Type B pancreatic cell (in vitro differentiated cells): ENCODE measurements at regions not wholly inside any gene's neighbourhood (a gene's known extent, or its start where the extent isn't known, plus 50 kb on each side); places are given as distances from the start of the nearest gene placed in this dataset.

Experiments used
- DNase-seq: peaks from one replicate; pipeline ENCODE4 v3.0.0; 2021; ENCODE audit warnings: mixed read lengths; ENCODE audit not compliant: unreplicated experiment; ENCODE audit errors: extremely low spot score
- H3K27ac Mint-ChIP-seq: 2 replicates; pipeline ENCODE4 v1.8.0; 2021; ENCODE audit warnings: mild to moderate bottlenecking, mixed read lengths
- H3K27me3 Mint-ChIP-seq: 2 replicates; pipeline ENCODE4 v1.8.0; 2021; ENCODE audit warnings: mixed read lengths
- H3K36me3 Mint-ChIP-seq: 2 replicates; pipeline ENCODE4 v1.8.0; 2021; ENCODE audit warnings: mixed read lengths
- H3K4me1 Mint-ChIP-seq: one replicate; pipeline ENCODE4 v1.8.0; 2021; ENCODE audit warnings: mixed read lengths; ENCODE audit not compliant: unreplicated experiment
- H3K4me3 Mint-ChIP-seq: 2 replicates; pipeline ENCODE4 v1.8.0; 2021; ENCODE audit warnings: mild to moderate bottlenecking, mixed read lengths
- H3K9me3 Mint-ChIP-seq: 2 replicates; pipeline ENCODE4 v1.8.0; 2021; ENCODE audit warnings: mixed read lengths
- CTCF ChIP-seq: fragments of 200-600 bp; sonication (generic); conservative IDR thresholded peaks from 2 replicates; pipeline ENCODE4 v1.5.0; 2021; ENCODE audit warnings: antibody characterized with exemption, mild to moderate bottlenecking

- no peak for TF ChIP-seq CTCF
- no peak overlapping the region for H3K4me3 Mint-ChIP-seq
- DNase-seq = no peak
- H3K27me3 Mint-ChIP-seq = peaks cover 5% of the 10 kb centered on the region
- no peaks in the 10 kb centered on the region for H3K36me3 Mint-ChIP-seq
- no peaks in the 10 kb centered on the region for H3K4me1 Mint-ChIP-seq
- H3K27ac Mint-ChIP-seq = no peak overlapping the region
- peaks cover 9% of the 10 kb centered on the region for H3K9me3 Mint-ChIP-seq
Measured at GRCh38 chr2:182573553-182573952, 142.5 kb upstream of the DNAJC10 start.

- Mint-ChIP-seq H3K9me3 (peaks cover 4% of the 10 kb centered on the region), H3K4me3 (no peak overlapping the region), H3K4me1 (no peaks in the 10 kb centered on the region), H3K27ac (no peak overlapping the region), H3K36me3 (no peaks in the 10 kb centered on the region), H3K27me3 (peaks cover 5% of the 10 kb centered on the region)
- no peak for TF ChIP-seq CTCF
- no peak for DNase-seq
Measured at GRCh38 chr2:182577816-182578215, 138.2 kb upstream of the DNAJC10 start.

GRCh38 chr2:182581196-182581935 lies 134.7 kb upstream of the DNAJC10 start:
- H3K4me1 Mint-ChIP-seq = no peaks in the 10 kb centered on the region
- no peak overlapping the region for H3K4me3 Mint-ChIP-seq
- H3K27me3 Mint-ChIP-seq = peaks cover 5% of the 10 kb centered on the region
- TF ChIP-seq CTCF = no peak
- no peaks in the 10 kb centered on the region for H3K36me3 Mint-ChIP-seq
- H3K9me3 Mint-ChIP-seq = no peaks in the 10 kb centered on the region
- no peak for DNase-seq
- no peak overlapping the region for H3K27ac Mint-ChIP-seq

- Mint-ChIP-seq H3K4me3 (no peak overlapping the region), H3K4me1 (peaks cover 4% of the 10 kb centered on the region), H3K27me3 (no peaks in the 10 kb centered on the region), H3K9me3 (no peaks in the 10 kb centered on the region), H3K36me3 (no peaks in the 10 kb centered on the region), H3K27ac (no peak overlapping the region)
- TF ChIP-seq CTCF = no peak
- DNase-seq = no peak
Measured at GRCh38 chr2:182584462-182584861, 131.6 kb upstream of the DNAJC10 start.

GRCh38 chr2:182585001-182585400 lies 131.1 kb upstream of the DNAJC10 start:
- no peaks in the 10 kb centered on the region for H3K9me3 Mint-ChIP-seq
- H3K36me3 Mint-ChIP-seq = no peaks in the 10 kb centered on the region
- peaks cover 4% of the 10 kb centered on the region for H3K4me1 Mint-ChIP-seq

More at GRCh38 chr2:182585001-182585400, 131.1 kb upstream of the DNAJC10 start:
- TF ChIP-seq CTCF = no peak
- no peaks in the 10 kb centered on the region for H3K27me3 Mint-ChIP-seq
- H3K27ac Mint-ChIP-seq = no peak overlapping the region
- no peak for DNase-seq
- no peak overlapping the region for H3K4me3 Mint-ChIP-seq
